AG10803 (cell line): ENCODE measurements at regions not wholly inside any gene's neighbourhood (a gene's known extent, or its start where the extent isn't known, plus 50 kb on each side); places are given as distances from the start of the nearest gene placed in this dataset.

Source experiments
- DNase-seq: peaks from one replicate; pipeline ENCODE4 v3.0.0; 2010; ENCODE audit warnings: low read depth
- H3K4me3 ChIP-seq: 2 replicates; pipeline ENCODE4 v1.5.1; 2011; ENCODE audit warnings: mild to moderate bottlenecking, low read length, control low read depth
- CTCF ChIP-seq: conservative IDR thresholded peaks from 2 replicates; pipeline ENCODE4 v1.5.1; 2011; ENCODE audit warnings: mild to moderate bottlenecking, low read length, control low read depth, inconsistent platforms

- DNase-seq = no peak
- TF ChIP-seq CTCF = no peak
- H3K4me3 ChIP-seq = no peak overlapping the region
Measured at GRCh38 chr1:29431138-29431537, 194.8 kb downstream of the PTPRU start.

- no peak for DNase-seq
- no peak for TF ChIP-seq CTCF
- H3K4me3 ChIP-seq = no peak overlapping the region
Measured at GRCh38 chr1:29429656-29430055, 193.3 kb downstream of the PTPRU start.

DNA sequence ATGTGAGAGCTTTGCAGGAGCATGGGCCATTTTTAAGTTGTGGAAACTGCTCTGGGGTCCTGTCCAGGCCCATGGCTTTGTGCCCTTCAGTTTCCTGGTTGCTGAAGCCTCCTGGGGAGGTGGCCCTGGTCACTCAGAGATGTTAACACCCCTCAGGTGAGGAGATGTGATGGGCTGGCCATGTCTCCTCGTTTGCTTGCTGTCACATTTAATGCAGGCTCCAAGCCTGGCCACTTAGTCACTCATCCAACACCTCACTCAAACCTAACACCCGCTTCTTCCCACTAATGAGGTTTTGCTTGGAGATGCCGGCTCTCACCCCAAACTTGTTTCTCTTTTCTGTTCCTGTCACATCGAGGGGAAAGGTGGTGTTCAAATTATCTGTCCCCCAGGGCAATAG is 192.7 kb downstream of the PTPRU start:
- no peak for DNase-seq
- TF ChIP-seq CTCF = no peak
- no peak overlapping the region for H3K4me3 ChIP-seq

GRCh38 chr1:29428280-29428615 is 191.9 kb downstream of the PTPRU start:
- TF ChIP-seq CTCF = no peak
- no peak for DNase-seq
- H3K4me3 ChIP-seq = no peak overlapping the region

DNA sequence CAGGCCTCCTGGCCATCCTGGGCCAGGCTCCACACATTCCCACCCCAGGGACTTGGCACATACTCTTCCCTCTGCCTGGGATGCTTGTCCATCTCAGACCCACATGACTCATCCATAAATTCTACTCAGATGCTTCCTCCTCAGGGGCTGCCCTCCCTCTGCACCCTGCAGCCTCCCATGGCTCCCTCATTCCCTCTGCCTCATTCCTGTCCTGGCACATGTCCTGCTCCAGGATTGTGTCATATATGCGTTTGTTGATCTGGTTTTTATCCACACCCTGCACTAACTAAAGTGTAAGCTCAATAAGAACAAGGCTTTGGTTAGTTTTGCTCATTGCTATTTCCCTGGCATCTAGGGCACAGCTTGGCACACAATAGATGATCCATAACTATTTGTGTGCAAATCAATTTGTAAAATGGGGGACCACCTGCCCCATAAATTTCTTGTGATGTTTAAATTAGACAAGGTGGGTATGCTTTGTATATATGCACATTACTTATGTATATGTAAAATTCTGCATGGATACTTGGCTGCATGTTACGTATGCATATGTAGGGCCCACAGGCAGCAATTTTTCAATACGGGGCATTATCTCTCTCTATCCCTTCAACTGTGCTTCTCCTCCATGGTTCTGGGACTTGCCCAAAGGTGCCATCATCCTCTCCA is 191.4 kb downstream of the PTPRU start:
- no peak overlapping the region for H3K4me3 ChIP-seq
- no peak for TF ChIP-seq CTCF
- no peak for DNase-seq

DNA sequence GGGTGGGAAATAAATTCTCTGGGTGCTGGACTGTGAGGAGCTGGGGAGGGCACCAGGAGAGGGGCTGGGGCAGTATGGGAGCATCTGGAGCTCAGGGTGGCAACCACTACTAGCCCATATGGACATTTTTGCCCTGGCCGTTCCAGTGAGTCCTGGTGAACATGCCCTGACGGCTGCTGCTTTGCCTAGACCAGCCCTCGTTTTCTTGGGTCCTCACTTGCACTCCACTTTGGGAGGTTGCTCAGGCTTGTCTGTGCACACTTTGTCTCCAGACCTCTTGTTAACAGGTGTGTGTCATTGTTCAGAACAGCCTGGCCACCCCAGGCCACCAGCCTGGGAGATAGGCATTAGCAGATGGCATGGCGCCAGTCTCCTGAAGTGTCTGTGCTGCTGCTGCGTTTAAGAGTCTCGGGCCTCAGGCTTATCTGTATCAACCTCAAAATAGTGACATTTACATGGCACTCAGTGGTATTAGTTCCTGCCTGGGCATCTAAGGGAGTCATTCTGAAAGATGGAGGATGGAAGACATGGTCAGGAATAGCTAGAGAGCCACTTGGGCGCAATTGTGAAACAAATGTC is 190.5 kb downstream of the PTPRU start:
- no peak for DNase-seq
- no peak overlapping the region for H3K4me3 ChIP-seq

More for the DNA sequence above, 190.5 kb downstream of the PTPRU start:
- TF ChIP-seq CTCF = no peak
